GM19240 (cell line): ENCODE measurements at regions not wholly inside any gene's neighbourhood (a gene's known extent, or its start where the extent isn't known, plus 50 kb on each side); places are given as distances from the start of the nearest gene placed in this dataset.

Source experiments
- DNase-seq: peaks from one replicate; pipeline ENCODE4 v3.0.0; 2011; ENCODE audit warnings: low spot score; ENCODE audit not compliant: insufficient read length

- DNase-seq: no peak
Observed at GRCh38 chr21:41115851-41116250, 52.1 kb upstream of the BACE2 start.
